ENCODE measurements at regions not wholly inside any gene's neighbourhood (a gene's known extent, or its start where the extent isn't known, plus 50 kb on each side); places are given as distances from the start of the nearest gene placed in this dataset.

DNA sequence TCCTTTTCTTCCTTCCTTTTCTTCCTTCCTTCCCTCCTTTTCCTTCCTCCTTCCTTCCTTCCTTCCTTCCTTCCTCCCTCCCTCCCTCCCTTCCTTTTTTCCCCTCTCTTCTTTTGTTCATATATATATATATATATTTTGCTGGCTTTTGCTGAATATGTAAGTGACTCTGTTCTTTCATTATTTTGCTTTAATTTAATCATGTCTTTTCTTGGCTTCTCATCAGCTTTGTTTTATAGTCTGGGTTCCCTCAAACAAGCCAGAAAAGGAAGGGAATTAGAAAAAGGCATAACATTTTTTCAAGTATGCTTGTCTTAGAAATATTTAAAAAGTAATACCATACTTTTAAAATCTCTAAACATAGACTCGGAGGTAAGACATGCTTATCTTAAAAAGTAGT is 219.9 kb upstream of the ATXN7L3B start:
- TF ChIP-seq, protein P1, sequence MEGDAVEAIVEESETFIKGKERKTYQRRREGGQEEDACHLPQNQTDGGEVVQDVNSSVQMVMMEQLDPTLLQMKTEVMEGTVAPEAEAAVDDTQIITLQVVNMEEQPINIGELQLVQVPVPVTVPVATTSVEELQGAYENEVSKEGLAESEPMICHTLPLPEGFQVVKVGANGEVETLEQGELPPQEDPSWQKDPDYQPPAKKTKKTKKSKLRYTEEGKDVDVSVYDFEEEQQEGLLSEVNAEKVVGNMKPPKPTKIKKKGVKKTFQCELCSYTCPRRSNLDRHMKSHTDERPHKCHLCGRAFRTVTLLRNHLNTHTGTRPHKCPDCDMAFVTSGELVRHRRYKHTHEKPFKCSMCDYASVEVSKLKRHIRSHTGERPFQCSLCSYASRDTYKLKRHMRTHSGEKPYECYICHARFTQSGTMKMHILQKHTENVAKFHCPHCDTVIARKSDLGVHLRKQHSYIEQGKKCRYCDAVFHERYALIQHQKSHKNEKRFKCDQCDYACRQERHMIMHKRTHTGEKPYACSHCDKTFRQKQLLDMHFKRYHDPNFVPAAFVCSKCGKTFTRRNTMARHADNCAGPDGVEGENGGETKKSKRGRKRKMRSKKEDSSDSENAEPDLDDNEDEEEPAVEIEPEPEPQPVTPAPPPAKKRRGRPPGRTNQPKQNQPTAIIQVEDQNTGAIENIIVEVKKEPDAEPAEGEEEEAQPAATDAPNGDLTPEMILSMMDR (IDR thresholded peaks at IDR 0.05; ENCODE audit: low read length), result no peak
- no peak for TF ChIP-seq EZH2 (IDR thresholded peaks at IDR 0.05; ENCODE audit: borderline replicate concordance, low read length)

Measured in OCI-LY1 (cell line).